ENCODE measurements at regions not wholly inside any gene's neighbourhood (a gene's known extent, or its start where the extent isn't known, plus 50 kb on each side); places are given as distances from the start of the nearest gene placed in this dataset.

GRCh38 chr4:114547340-114548134, 51.1 kb upstream of the UGT8 start:
- TF ChIP-seq, protein P1, sequence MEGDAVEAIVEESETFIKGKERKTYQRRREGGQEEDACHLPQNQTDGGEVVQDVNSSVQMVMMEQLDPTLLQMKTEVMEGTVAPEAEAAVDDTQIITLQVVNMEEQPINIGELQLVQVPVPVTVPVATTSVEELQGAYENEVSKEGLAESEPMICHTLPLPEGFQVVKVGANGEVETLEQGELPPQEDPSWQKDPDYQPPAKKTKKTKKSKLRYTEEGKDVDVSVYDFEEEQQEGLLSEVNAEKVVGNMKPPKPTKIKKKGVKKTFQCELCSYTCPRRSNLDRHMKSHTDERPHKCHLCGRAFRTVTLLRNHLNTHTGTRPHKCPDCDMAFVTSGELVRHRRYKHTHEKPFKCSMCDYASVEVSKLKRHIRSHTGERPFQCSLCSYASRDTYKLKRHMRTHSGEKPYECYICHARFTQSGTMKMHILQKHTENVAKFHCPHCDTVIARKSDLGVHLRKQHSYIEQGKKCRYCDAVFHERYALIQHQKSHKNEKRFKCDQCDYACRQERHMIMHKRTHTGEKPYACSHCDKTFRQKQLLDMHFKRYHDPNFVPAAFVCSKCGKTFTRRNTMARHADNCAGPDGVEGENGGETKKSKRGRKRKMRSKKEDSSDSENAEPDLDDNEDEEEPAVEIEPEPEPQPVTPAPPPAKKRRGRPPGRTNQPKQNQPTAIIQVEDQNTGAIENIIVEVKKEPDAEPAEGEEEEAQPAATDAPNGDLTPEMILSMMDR (conservative IDR thresholded peaks at IDR 0.05), result no peak
- no peak for TF ChIP-seq ZFX (IDR thresholded peaks at IDR 0.05)

More at GRCh38 chr4:114547340-114548134, 51.1 kb upstream of the UGT8 start:
- H3K27ac ChIP-seq, result no peak overlapping the region
